ENCODE measurements at regions not wholly inside any gene's neighbourhood (a gene's known extent, or its start where the extent isn't known, plus 50 kb on each side); places are given as distances from the start of the nearest gene placed in this dataset.

DNA sequence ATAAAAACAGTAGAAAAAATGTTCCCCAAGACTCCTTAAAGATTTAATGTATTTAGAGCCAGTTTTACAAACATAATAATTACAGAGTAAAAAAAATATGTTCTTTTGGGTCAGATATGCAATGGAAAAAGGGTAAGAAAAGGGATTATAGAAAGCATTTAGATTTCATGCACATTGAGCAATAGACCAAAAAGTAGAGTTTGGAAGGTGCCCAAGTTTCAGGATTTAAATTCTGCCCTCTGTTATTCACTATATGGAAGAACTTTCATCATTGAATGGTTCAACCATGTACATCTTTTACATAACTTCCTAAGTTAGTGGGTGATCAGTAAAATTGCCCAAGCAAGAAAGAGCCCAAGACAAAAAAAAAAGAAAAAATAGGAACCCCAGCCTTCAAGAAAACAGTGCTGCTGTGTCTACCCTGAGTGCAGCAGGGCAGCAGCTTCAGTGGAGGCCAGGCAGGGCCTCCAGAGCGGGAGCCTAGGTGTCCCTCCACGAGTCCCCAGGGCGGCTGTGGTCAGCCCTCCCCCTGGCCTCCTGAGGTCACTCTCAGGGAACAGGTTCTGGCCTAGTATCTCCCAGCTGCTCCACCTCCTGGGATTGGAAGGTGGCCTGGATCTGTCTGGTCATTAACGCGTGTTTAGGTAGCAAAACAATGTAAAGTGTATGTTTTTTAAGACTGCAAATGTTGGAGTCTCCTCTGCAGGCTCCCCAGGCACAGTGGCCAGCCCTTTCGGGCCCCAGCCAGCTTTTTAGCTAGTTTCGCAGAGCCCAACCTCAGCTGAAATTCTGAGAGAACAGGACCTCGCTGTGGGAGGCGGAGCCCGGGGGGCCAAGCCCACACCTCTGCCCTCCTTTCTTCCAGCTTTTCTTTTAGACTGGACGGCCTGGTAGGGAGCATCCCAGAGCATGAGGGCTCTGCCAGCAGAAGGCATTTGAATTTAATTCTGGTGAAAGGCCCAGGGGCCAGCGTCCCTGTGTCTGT is 77.3 kb downstream of the TEX51 start:
- TF ChIP-seq, protein P1, sequence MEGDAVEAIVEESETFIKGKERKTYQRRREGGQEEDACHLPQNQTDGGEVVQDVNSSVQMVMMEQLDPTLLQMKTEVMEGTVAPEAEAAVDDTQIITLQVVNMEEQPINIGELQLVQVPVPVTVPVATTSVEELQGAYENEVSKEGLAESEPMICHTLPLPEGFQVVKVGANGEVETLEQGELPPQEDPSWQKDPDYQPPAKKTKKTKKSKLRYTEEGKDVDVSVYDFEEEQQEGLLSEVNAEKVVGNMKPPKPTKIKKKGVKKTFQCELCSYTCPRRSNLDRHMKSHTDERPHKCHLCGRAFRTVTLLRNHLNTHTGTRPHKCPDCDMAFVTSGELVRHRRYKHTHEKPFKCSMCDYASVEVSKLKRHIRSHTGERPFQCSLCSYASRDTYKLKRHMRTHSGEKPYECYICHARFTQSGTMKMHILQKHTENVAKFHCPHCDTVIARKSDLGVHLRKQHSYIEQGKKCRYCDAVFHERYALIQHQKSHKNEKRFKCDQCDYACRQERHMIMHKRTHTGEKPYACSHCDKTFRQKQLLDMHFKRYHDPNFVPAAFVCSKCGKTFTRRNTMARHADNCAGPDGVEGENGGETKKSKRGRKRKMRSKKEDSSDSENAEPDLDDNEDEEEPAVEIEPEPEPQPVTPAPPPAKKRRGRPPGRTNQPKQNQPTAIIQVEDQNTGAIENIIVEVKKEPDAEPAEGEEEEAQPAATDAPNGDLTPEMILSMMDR (IDR thresholded peaks at IDR 0.05) = no peak
- no peak overlapping the region for H3K4me3 Mint-ChIP-seq
- H3K9me3 Mint-ChIP-seq = no peaks in the 10 kb centered on the region
- H3K27ac Mint-ChIP-seq = no peak overlapping the region
- DNase-seq = no peak
- intact Hi-C loops (cut with micrococcal nuclease) = no loop called here
- peaks cover 16% of the 10 kb centered on the region for H3K27me3 Mint-ChIP-seq
- H3K4me1 Mint-ChIP-seq (ENCODE audit: low read depth) = peaks cover 13% of the 10 kb centered on the region
- POLR2A ChIA-PET = no interaction called here
- CTCF ChIA-PET = no interaction called here
- no peaks in the 10 kb centered on the region for H3K36me3 Mint-ChIP-seq (ENCODE audit: low read depth)
- no peak for ATAC-seq

GRCh38 chr2:126976721-126977328 is 78.1 kb downstream of the TEX51 start:
- ChIA-PET CTCF (no interaction called here), POLR2A (interaction anchor here (0.8 kb wide), 1 partner anchor 12 kb away, joined by 3 read pairs; no protein-coding TSS in a partner anchor)
- Mint-ChIP-seq H3K27ac (no peak overlapping the region), H3K9me3 (no peaks in the 10 kb centered on the region), H3K4me1 (ENCODE audit: low read depth) (peaks cover 13% of the 10 kb centered on the region), H3K27me3 (peaks cover 16% of the 10 kb centered on the region), H3K4me3 (no peak overlapping the region), H3K36me3 (ENCODE audit: low read depth) (no peaks in the 10 kb centered on the region)
- ATAC-seq (no peak), DNase-seq (no peak)
- TF ChIP-seq, protein P1 (IDR thresholded peaks at IDR 0.05) = no peak
- intact Hi-C loops (cut with micrococcal nuclease) = no loop called here

GRCh38 chr2:126978333-126978732 is 79.6 kb downstream of the TEX51 start:
- H3K27me3 Mint-ChIP-seq = peaks cover 9% of the 10 kb centered on the region
- H3K36me3 Mint-ChIP-seq (ENCODE audit: low read depth) = no peaks in the 10 kb centered on the region
- ATAC-seq = peak; percentile 90
- H3K27ac Mint-ChIP-seq = no peak overlapping the region
- no peak overlapping the region for H3K4me3 Mint-ChIP-seq
- intact Hi-C loops (cut with micrococcal nuclease) = no loop called here
- ChIA-PET POLR2A (interaction anchor here (0.5 kb wide), 1 partner anchor 1082 kb away, joined by 3 read pairs; no protein-coding TSS in a partner anchor), CTCF (no interaction called here)
- H3K4me1 Mint-ChIP-seq (ENCODE audit: low read depth) = peaks cover 11% of the 10 kb centered on the region
- TF ChIP-seq, protein P1 (IDR thresholded peaks at IDR 0.05) = no peak
- DNase-seq = peak; percentile 57
- H3K9me3 Mint-ChIP-seq = no peaks in the 10 kb centered on the region

GRCh38 chr2:126979039-126980003 is 80.6 kb downstream of the TEX51 start:
- TF ChIP-seq, protein P1 (IDR thresholded peaks at IDR 0.05) = no peak
- H3K27ac Mint-ChIP-seq = no peak overlapping the region
- H3K27me3 Mint-ChIP-seq = peaks cover 7% of the 10 kb centered on the region
- H3K9me3 Mint-ChIP-seq = no peaks in the 10 kb centered on the region
- H3K4me1 Mint-ChIP-seq (ENCODE audit: low read depth) = peaks cover 11% of the 10 kb centered on the region
- DNase-seq (no peak), ATAC-seq (no peak)
- POLR2A ChIA-PET = interaction anchor here (0.5 kb wide), 1 partner anchor 1083 kb away, joined by 3 read pairs; no protein-coding TSS in a partner anchor
- CTCF ChIA-PET = interaction anchor here (2.1 kb wide), 1 partner anchor 7 kb away, joined by 6 read pairs; no protein-coding TSS in a partner anchor
- no peaks in the 10 kb centered on the region for H3K36me3 Mint-ChIP-seq (ENCODE audit: low read depth)
- intact Hi-C loops (cut with micrococcal nuclease) = no loop called here
- no peak overlapping the region for H3K4me3 Mint-ChIP-seq

All from activated CD8-positive, alpha-beta T cell treated with anti-CD3 and anti-CD28 coated beads for 36 hours (primary cell).